ENCODE measurements at regions not wholly inside any gene's neighbourhood (a gene's known extent, or its start where the extent isn't known, plus 50 kb on each side); places are given as distances from the start of the nearest gene placed in this dataset.

DNA sequence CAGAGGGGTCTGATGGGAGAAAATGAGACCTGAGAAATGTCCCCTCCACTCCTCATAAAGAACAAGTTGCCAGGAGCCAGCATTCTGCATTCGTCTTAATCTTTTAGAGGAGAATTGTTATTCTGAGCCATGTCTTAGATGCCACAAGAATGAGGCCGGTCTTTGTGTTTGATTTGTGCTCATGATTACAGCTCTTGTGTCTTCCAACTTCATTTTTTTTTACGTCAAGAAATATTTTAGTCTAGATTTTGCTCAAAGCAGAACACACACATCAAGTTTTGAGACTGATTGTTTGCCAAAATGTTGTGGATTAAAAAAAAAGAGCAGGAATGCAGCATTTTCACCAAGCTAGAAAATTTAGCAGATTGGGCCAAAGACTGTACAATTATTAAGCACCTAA lies 130.6 kb upstream of the PITX2 start:
- Histone ChIP-seq H3K27me3 (replicated peaks in 1 of 4; ENCODE audit: control extremely low read depth in 1 of 4, control insufficient read depth in 3 of 4, insufficient read depth in 4 of 4, low read length in 3 of 4) (no peaks in the 10 kb centered on the region), H3K9me3 (ENCODE audit: control extremely low read depth in 1 of 3, control insufficient read depth in 2 of 3, insufficient read depth in 1 of 3, low read length in 2 of 3) (no peaks in the 10 kb centered on the region), H3K4me3 (ENCODE audit: control extremely low read depth in 1 of 5, extremely low read depth in 1 of 5, insufficient read depth in 1 of 5, low read depth in 2 of 5, low read length in 4 of 5) (no peak overlapping the region), H3K4me1 (ENCODE audit: control insufficient read depth in 2 of 2, insufficient read depth in 2 of 2, low read length in 2 of 2) (no peaks in the 10 kb centered on the region), H3K4me2 (replicated peaks; ENCODE audit: low read depth, low read length, poor library complexity, severe bottlenecking) (no peak overlapping the region), H4K20me1 (ENCODE audit: control insufficient read depth, insufficient read depth, low read length, poor library complexity, severe bottlenecking) (no peaks in the 10 kb centered on the region), H3K79me2 (ENCODE audit: control insufficient read depth, insufficient read depth, low read length) (no peaks in the 10 kb centered on the region), H2AFZ (ENCODE audit: insufficient read depth, low read depth, low read length, poor library complexity, severe bottlenecking) (no peak overlapping the region), H3K36me3 (replicated peaks in 1 of 2; ENCODE audit: control extremely low read depth in 1 of 2, control insufficient read depth in 1 of 2, extremely low read depth in 1 of 2, insufficient read depth in 2 of 2, low read length in 1 of 2) (no peaks in the 10 kb centered on the region), H3K9ac (ENCODE audit: low read length) (no peak overlapping the region), H3K27ac (ENCODE audit: low read length in 2 of 2) (no peak overlapping the region)
- ATAC-seq (ENCODE audit: low read depth) (no peak), DNase-seq (no peak)
- Mint-ChIP-seq H3K4me1 (no peaks in the 10 kb centered on the region), H3K9me3 (ENCODE audit: insufficient read depth) (no peaks in the 10 kb centered on the region), H3K27me3 (no peaks in the 10 kb centered on the region), H3K27ac (no peak overlapping the region), H3K4me3 (no peak overlapping the region)
- intact Hi-C loops (cut with micrococcal nuclease) = no loop called here
- WGBS (ENCODE audit: insufficient coverage) = no CpG with 5 or more reads among the region's 3 CpGs
- CTCF ChIA-PET = no interaction called here
- POLR2A ChIA-PET = no interaction called here
- no peak for TF ChIP-seq EZH2 (IDR thresholded peaks at IDR 0.05; ENCODE audit: borderline replicate concordance, insufficient read depth, low read depth, low read length, poor library complexity, severe bottlenecking)
- TF ChIP-seq, protein P1, sequence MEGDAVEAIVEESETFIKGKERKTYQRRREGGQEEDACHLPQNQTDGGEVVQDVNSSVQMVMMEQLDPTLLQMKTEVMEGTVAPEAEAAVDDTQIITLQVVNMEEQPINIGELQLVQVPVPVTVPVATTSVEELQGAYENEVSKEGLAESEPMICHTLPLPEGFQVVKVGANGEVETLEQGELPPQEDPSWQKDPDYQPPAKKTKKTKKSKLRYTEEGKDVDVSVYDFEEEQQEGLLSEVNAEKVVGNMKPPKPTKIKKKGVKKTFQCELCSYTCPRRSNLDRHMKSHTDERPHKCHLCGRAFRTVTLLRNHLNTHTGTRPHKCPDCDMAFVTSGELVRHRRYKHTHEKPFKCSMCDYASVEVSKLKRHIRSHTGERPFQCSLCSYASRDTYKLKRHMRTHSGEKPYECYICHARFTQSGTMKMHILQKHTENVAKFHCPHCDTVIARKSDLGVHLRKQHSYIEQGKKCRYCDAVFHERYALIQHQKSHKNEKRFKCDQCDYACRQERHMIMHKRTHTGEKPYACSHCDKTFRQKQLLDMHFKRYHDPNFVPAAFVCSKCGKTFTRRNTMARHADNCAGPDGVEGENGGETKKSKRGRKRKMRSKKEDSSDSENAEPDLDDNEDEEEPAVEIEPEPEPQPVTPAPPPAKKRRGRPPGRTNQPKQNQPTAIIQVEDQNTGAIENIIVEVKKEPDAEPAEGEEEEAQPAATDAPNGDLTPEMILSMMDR (IDR thresholded peaks at IDR 0.05) = no peak

DNA sequence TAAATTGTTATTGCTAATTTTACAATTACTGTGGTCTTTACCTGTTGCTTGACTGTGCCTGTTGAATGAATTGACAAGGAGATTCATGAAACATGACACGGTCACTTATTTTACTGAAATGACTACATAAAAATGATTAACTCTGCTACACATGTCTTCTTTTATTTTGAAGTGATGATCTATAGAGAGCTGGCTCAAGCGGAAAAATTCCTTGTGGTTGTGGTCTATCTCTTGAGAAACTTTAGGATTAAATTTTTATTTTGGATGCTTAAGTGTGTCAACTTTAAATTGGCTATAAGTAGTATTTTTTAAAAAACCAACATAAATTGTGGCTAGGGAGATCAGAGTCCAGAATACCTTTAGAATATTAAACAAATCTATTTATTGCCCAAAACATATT lies 131.8 kb upstream of the PITX2 start:
- Histone ChIP-seq H2AFZ (ENCODE audit: insufficient read depth, low read depth, low read length, poor library complexity, severe bottlenecking) (no peak overlapping the region), H3K4me3 (ENCODE audit: control extremely low read depth in 1 of 5, extremely low read depth in 1 of 5, insufficient read depth in 1 of 5, low read depth in 2 of 5, low read length in 4 of 5) (no peak overlapping the region), H3K4me1 (ENCODE audit: control insufficient read depth in 2 of 2, insufficient read depth in 2 of 2, low read length in 2 of 2) (no peaks in the 10 kb centered on the region), H3K79me2 (ENCODE audit: control insufficient read depth, insufficient read depth, low read length) (no peaks in the 10 kb centered on the region), H4K20me1 (ENCODE audit: control insufficient read depth, insufficient read depth, low read length, poor library complexity, severe bottlenecking) (no peaks in the 10 kb centered on the region), H3K9ac (ENCODE audit: low read length) (no peak overlapping the region), H3K27me3 (replicated peaks in 1 of 4; ENCODE audit: control extremely low read depth in 1 of 4, control insufficient read depth in 3 of 4, insufficient read depth in 4 of 4, low read length in 3 of 4) (no peaks in the 10 kb centered on the region), H3K27ac (ENCODE audit: low read length in 2 of 2) (no peak overlapping the region), H3K36me3 (replicated peaks in 1 of 2; ENCODE audit: control extremely low read depth in 1 of 2, control insufficient read depth in 1 of 2, extremely low read depth in 1 of 2, insufficient read depth in 2 of 2, low read length in 1 of 2) (no peaks in the 10 kb centered on the region), H3K4me2 (replicated peaks; ENCODE audit: low read depth, low read length, poor library complexity, severe bottlenecking) (no peak overlapping the region), H3K9me3 (ENCODE audit: control extremely low read depth in 1 of 3, control insufficient read depth in 2 of 3, insufficient read depth in 1 of 3, low read length in 2 of 3) (no peaks in the 10 kb centered on the region)
- Mint-ChIP-seq H3K9me3 (ENCODE audit: insufficient read depth) (no peaks in the 10 kb centered on the region), H3K27me3 (no peaks in the 10 kb centered on the region), H3K4me1 (no peaks in the 10 kb centered on the region), H3K27ac (no peak overlapping the region), H3K4me3 (no peak overlapping the region)
- CTCF ChIA-PET = no interaction called here
- ATAC-seq (ENCODE audit: low read depth) = no peak
- no CpG with 5 or more reads among the region's 2 CpGs for WGBS (ENCODE audit: insufficient coverage)
- intact Hi-C loops (cut with micrococcal nuclease) = no loop called here
- POLR2A ChIA-PET = no interaction called here
- no peak for TF ChIP-seq EZH2 (IDR thresholded peaks at IDR 0.05; ENCODE audit: borderline replicate concordance, insufficient read depth, low read depth, low read length, poor library complexity, severe bottlenecking)
- TF ChIP-seq, protein P1 (IDR thresholded peaks at IDR 0.05) = no peak
- DNase-seq = no peak

All from B cell (primary cell).